ENCODE measurements at regions not wholly inside any gene's neighbourhood (a gene's known extent, or its start where the extent isn't known, plus 50 kb on each side); places are given as distances from the start of the nearest gene placed in this dataset.

GRCh38 chr11:129319751-129320150, 55.9 kb upstream of the BARX2 start:
- H2BK15ac ChIP-seq (ENCODE audit: low read depth, low read length) = no peak overlapping the region
- no peak overlapping the region for H3K56ac ChIP-seq (ENCODE audit: extremely low read depth, insufficient read depth, low read length)
- peaks cover 14% of the 10 kb centered on the region for H3K27me3 ChIP-seq (ENCODE audit: control insufficient read depth, insufficient read depth, low read length)
- in situ Hi-C loops (cut with MboI; ENCODE audit: low sequenced_read_pairs) = no loop called here
- no peak overlapping the region for H2AK9ac ChIP-seq (replicated peaks; ENCODE audit: low read depth, low read length, poor library complexity)
- no peaks in the 10 kb centered on the region for H3K9me1 ChIP-seq (ENCODE audit: insufficient read depth, low read length)
- no peaks in the 10 kb centered on the region for H3K9me3 ChIP-seq (ENCODE audit: control insufficient read depth, insufficient read depth, low read length)
- H2AFZ ChIP-seq (replicated peaks; ENCODE audit: low read length, poor library complexity) = no peak overlapping the region
- no peaks in the 10 kb centered on the region for H3K36me3 ChIP-seq (ENCODE audit: control insufficient read depth, insufficient read depth, low read length)
- dilution Hi-C loops (cut with HindIII; ENCODE audit: low sequenced_read_pairs, unreplicated experiment) = no loop called here
- H3K23ac ChIP-seq (ENCODE audit: low read depth, low read length) = no peak overlapping the region
- WGBS, 2 experiments (ENCODE audit: extremely low coverage in 2 of 2, insufficient read length in 1 of 2) = 50% methylated on average over 2 of the region's 4 CpGs; no CpG with 5 or more reads in 1 of the 2 experiments
- ChIA-PET POLR2A (ENCODE audit: unreplicated experiment) (no interaction called here), CTCF (interaction anchor here (0.6 to 1.4 kb wide), 2 partner anchors 45 to 232 kb away, joined by 3 read pairs; no protein-coding TSS in a partner anchor)
- no peak overlapping the region for H4K5ac ChIP-seq (ENCODE audit: low read depth, low read length)
- H3K18ac ChIP-seq (ENCODE audit: low read depth, low read length) = no peak overlapping the region
- H3K79me1 ChIP-seq (ENCODE audit: low read depth in 1 of 2, low read length in 2 of 2) = no peaks in the 10 kb centered on the region
- TF ChIP-seq POLR2A (IDR thresholded peaks at IDR 0.05; ENCODE audit: low read depth, low read length) (no peak), USF2 (IDR thresholded peaks at IDR 0.05; ENCODE audit: low read depth, low read length) (no peak), CHD1 (IDR thresholded peaks at IDR 0.05; ENCODE audit: low read depth, low read length) (no peak), RFX5 (IDR thresholded peaks at IDR 0.05; ENCODE audit: low read depth, low read length) (no peak), MAZ (IDR thresholded peaks at IDR 0.05; ENCODE audit: borderline replicate concordance, low read depth, low read length) (no peak), RAD21 (IDR thresholded peaks at IDR 0.05; ENCODE audit: low read length) (no peak), MAFK (IDR thresholded peaks at IDR 0.05; ENCODE audit: low read depth, low read length) (no peak), RCOR1 (IDR thresholded peaks at IDR 0.05; ENCODE audit: insufficient replicate concordance, low read length) (no peak), BHLHE40 (IDR thresholded peaks at IDR 0.05; ENCODE audit: low read depth, low read length) (no peak)
- no peaks in the 10 kb centered on the region; the same call in 1 of the 2 replicates for H4K20me1 ChIP-seq (ENCODE audit: insufficient read depth, low read length)
- H4K91ac ChIP-seq (ENCODE audit: insufficient read depth, low read depth, low read length) = no peak overlapping the region
- intact Hi-C loops (cut with micrococcal nuclease) = no loop called here
- no peak overlapping the region for H2BK20ac ChIP-seq (ENCODE audit: low read depth, low read length)
- no peak overlapping the region for H3K4me2 ChIP-seq (ENCODE audit: low read depth, low read length)
- H3K4me3 ChIP-seq (ENCODE audit: insufficient read depth, low read depth, low read length) = no peak overlapping the region
- no peak overlapping the region for H2BK120ac ChIP-seq (ENCODE audit: low read depth, low read length)
- H2BK5ac ChIP-seq (ENCODE audit: low read depth, low read length, poor library complexity, severe bottlenecking) = no peak overlapping the region
- no peak overlapping the region for H2AK5ac ChIP-seq (ENCODE audit: low read depth, low read length)
- H4K8ac ChIP-seq (ENCODE audit: low read depth in 2 of 2, low read length in 2 of 2) = no peak overlapping the region
- H3K9ac ChIP-seq (ENCODE audit: low read depth, low read length) = no peak overlapping the region
- 0 out of 2 replicates have a peak, but pooled peaks cover 2% of the 10 kb centered on the region for H3K4me1 ChIP-seq (ENCODE audit: control insufficient read depth, insufficient read depth, low read length)
- DNase-seq (no peak), ATAC-seq (ENCODE audit: low read depth) (no peak)
- no peak overlapping the region for H3K27ac ChIP-seq (ENCODE audit: insufficient read depth, low read length)
- no peak overlapping the region for H3K14ac ChIP-seq (replicated peaks; ENCODE audit: low read depth, low read length)
- no peak overlapping the region for H3K4ac ChIP-seq (ENCODE audit: low read depth, low read length)
- BruUV-seq (replicated peaks) = no TSS peak
